SU-DHL-6 (cell line): ENCODE measurements at regions not wholly inside any gene's neighbourhood (a gene's known extent, or its start where the extent isn't known, plus 50 kb on each side); places are given as distances from the start of the nearest gene placed in this dataset.

Source experiments
- CTCF ChIP-seq: fragments of 200-600 bp; sonication (generic); IDR thresholded peaks from one replicate; pipeline ENCODE4 v1.5.1; 2017; ENCODE audit warnings: antibody characterized with exemption, mild to moderate bottlenecking, low read length, moderate library complexity; ENCODE audit not compliant: insufficient read depth, poor library complexity, severe bottlenecking
- EZH2phosphoT487 ChIP-seq: fragments of 200-600 bp; sonication (generic), shearing (Covaris generic); conservative IDR thresholded peaks from 2 replicates; pipeline ENCODE4 v1.6.1; 2018; ENCODE audit warnings: mild to moderate bottlenecking, antibody characterized with exemption, low read length, moderate library complexity, mixed read lengths

- TF ChIP-seq EZH2phosphoT487 (no peak), CTCF (no peak)
Measured at GRCh38 chr15:81895723-81896122, 150.1 kb downstream of the MEX3B start.
